Stomach (tissue), 4 donors: ENCODE measurements at regions not wholly inside any gene's neighbourhood (a gene's known extent, or its start where the extent isn't known, plus 50 kb on each side); places are given as distances from the start of the nearest gene placed in this dataset.

Experiments
- CTCF ChIP-seq, 7 experiments: fragments of 450-650 bp in 4 of 7; fragments of 200-600 bp in 3 of 7; sonication (generic) in 3 of 7; IDR thresholded peaks; one replicate each; pipeline ENCODE4 v1.5.1; 2016 to 2019; ENCODE audit warnings: antibody characterized with exemption in 7 of 7, control low read depth in 2 of 7, mild to moderate bottlenecking in 1 of 7
- EP300 ChIP-seq: sonication (generic); formaldehyde crosslinking; IDR thresholded peaks from one replicate; pipeline ENCODE4 v1.6.1; 2017; ENCODE audit warnings: antibody characterized with exemption
- POLR2A ChIP-seq, 4 donors: fragments of 450-650 bp; IDR thresholded peaks; one replicate each; pipeline ENCODE4 v1.6.1; 2016; ENCODE audit warnings: antibody characterized with exemption in 4 of 4, control low read depth in 2 of 4, mild to moderate bottlenecking in 1 of 4, moderate library complexity in 1 of 4
- POLR2AphosphoS5 ChIP-seq, 3 donors: sonication (generic); formaldehyde crosslinking; IDR thresholded peaks; one replicate each; pipeline ENCODE4 v1.6.1; 2016; ENCODE audit warnings: antibody characterized with exemption in 3 of 3

- TF ChIP-seq CTCF (IDR thresholded peaks at IDR 0.05) (no peak), POLR2AphosphoS5 (IDR thresholded peaks at IDR 0.05) (no peak), EP300 (no peak), POLR2A (IDR thresholded peaks at IDR 0.05) (no peak)
These were observed 62.1 kb upstream of the ACKR3 start for GRCh38 chr2:236507393-236508085.
